ENCODE measurements at regions not wholly inside any gene's neighbourhood (a gene's known extent, or its start where the extent isn't known, plus 50 kb on each side); places are given as distances from the start of the nearest gene placed in this dataset.

DNA sequence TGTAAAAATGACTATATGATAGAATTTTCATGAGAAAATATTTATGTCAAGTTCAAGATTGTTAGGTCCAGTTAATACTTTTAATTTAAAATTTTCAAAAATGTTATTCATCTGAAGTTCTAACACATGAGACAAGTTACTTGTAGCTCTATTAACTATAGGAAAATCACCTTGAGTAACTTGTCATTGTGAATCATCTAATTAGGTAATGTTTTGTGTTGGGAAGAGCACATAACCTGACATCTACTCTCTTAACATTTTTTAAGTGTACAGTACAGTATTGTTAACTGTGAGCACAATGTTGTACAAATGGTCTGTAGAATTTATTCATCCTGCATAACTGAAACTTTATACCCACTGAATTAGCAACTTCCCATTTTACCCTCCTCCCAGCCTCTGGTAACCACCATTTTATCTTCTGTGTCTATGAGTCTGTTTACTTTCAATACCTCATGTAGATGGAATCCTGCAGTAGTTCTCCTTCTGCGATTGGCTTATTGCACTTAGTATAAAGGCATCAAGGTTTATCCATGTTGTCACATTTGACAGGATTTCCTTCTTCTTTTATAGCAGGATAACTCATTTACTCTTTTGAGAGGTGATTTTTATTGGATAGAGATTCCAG is 54.6 kb downstream of the ARL4A start:
- no peak for DNase-seq
- Mint-ChIP-seq H3K36me3 (ENCODE audit: unreplicated experiment) (no peaks in the 10 kb centered on the region), H3K27me3 (ENCODE audit: unreplicated experiment) (no peaks in the 10 kb centered on the region), H3K4me3 (ENCODE audit: unreplicated experiment) (no peak overlapping the region), H3K9me3 (ENCODE audit: unreplicated experiment) (peaks cover 1% of the 10 kb centered on the region), H3K27ac (ENCODE audit: unreplicated experiment) (no peak overlapping the region), H3K4me1 (ENCODE audit: low read depth, unreplicated experiment) (no peaks in the 10 kb centered on the region)
- TF ChIP-seq CTCF (IDR thresholded peaks at IDR 0.05; ENCODE audit: partially characterized antibody, unreplicated experiment) = no peak

- no peaks in the 10 kb centered on the region for H3K9me3 Mint-ChIP-seq (ENCODE audit: unreplicated experiment)
- H3K4me3 Mint-ChIP-seq (ENCODE audit: unreplicated experiment) = no peak overlapping the region
- no peak for TF ChIP-seq CTCF (IDR thresholded peaks at IDR 0.05; ENCODE audit: partially characterized antibody, unreplicated experiment)
- no peak for DNase-seq
- no peak overlapping the region for H3K27ac Mint-ChIP-seq (ENCODE audit: unreplicated experiment)
- H3K27me3 Mint-ChIP-seq (ENCODE audit: unreplicated experiment) = no peaks in the 10 kb centered on the region
- H3K4me1 Mint-ChIP-seq (ENCODE audit: low read depth, unreplicated experiment) = no peaks in the 10 kb centered on the region
- no peaks in the 10 kb centered on the region for H3K36me3 Mint-ChIP-seq (ENCODE audit: unreplicated experiment)
Measured at GRCh38 chr7:12746211-12746610, 58.8 kb downstream of the ARL4A start.

- no peak overlapping the region for H3K27ac Mint-ChIP-seq (ENCODE audit: unreplicated experiment)
- TF ChIP-seq CTCF (IDR thresholded peaks at IDR 0.05; ENCODE audit: partially characterized antibody, unreplicated experiment) = no peak
- no peaks in the 10 kb centered on the region for H3K36me3 Mint-ChIP-seq (ENCODE audit: unreplicated experiment)
- no peak overlapping the region for H3K4me3 Mint-ChIP-seq (ENCODE audit: unreplicated experiment)
- H3K9me3 Mint-ChIP-seq (ENCODE audit: unreplicated experiment) = no peaks in the 10 kb centered on the region
- H3K27me3 Mint-ChIP-seq (ENCODE audit: unreplicated experiment) = no peaks in the 10 kb centered on the region
- DNase-seq = no peak
- no peaks in the 10 kb centered on the region for H3K4me1 Mint-ChIP-seq (ENCODE audit: low read depth, unreplicated experiment)
Measured at GRCh38 chr7:12747687-12748306, 60.4 kb downstream of the ARL4A start.

- Mint-ChIP-seq H3K4me3 (ENCODE audit: unreplicated experiment) (no peak overlapping the region), H3K27me3 (ENCODE audit: unreplicated experiment) (no peaks in the 10 kb centered on the region), H3K36me3 (ENCODE audit: unreplicated experiment) (no peaks in the 10 kb centered on the region), H3K27ac (ENCODE audit: unreplicated experiment) (no peak overlapping the region), H3K9me3 (ENCODE audit: unreplicated experiment) (no peaks in the 10 kb centered on the region), H3K4me1 (ENCODE audit: low read depth, unreplicated experiment) (no peaks in the 10 kb centered on the region)
- TF ChIP-seq CTCF (IDR thresholded peaks at IDR 0.05; ENCODE audit: partially characterized antibody, unreplicated experiment) = no peak
- DNase-seq = no peak
Measured at GRCh38 chr7:12749069-12749468, 61.6 kb downstream of the ARL4A start.

DNA sequence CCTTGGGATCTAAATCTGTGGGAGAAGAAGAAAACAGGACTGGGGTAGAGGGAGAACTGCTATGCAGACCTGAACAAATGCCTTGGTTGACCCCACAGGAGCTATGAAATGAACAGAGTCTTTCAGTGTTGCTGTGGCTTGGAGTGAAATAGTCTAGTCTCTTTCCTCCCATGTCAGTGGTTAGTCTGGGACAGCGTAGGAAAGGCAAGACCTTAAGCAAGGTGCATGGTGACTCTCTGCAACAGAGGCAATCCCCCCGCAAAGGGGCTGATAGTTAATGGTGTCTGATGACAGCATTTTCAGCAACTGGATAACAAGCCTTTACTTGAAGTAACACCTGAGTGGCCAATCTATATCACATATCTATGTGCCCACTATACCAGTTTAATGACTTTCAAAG is 62.3 kb downstream of the ARL4A start:
- H3K4me1 Mint-ChIP-seq (ENCODE audit: low read depth, unreplicated experiment) = no peaks in the 10 kb centered on the region
- H3K36me3 Mint-ChIP-seq (ENCODE audit: unreplicated experiment) = no peaks in the 10 kb centered on the region
- no peaks in the 10 kb centered on the region for H3K27me3 Mint-ChIP-seq (ENCODE audit: unreplicated experiment)
- no peaks in the 10 kb centered on the region for H3K9me3 Mint-ChIP-seq (ENCODE audit: unreplicated experiment)
- H3K27ac Mint-ChIP-seq (ENCODE audit: unreplicated experiment) = no peak overlapping the region
- no peak for TF ChIP-seq CTCF (IDR thresholded peaks at IDR 0.05; ENCODE audit: partially characterized antibody, unreplicated experiment)
- no peak overlapping the region for H3K4me3 Mint-ChIP-seq (ENCODE audit: unreplicated experiment)
- DNase-seq = no peak
